Smooth muscle cell (in vitro differentiated cells): ENCODE measurements at regions not wholly inside any gene's neighbourhood (a gene's known extent, or its start where the extent isn't known, plus 50 kb on each side); places are given as distances from the start of the nearest gene placed in this dataset. TPM values are rescaled to one million over a fixed set of nuclear protein-coding genes. Genes with fewer than 3 reads are reported as not detected.

Source experiments
- DNase-seq: peaks from one replicate; lab custom pipeline; 2025; ENCODE audit not compliant: unreplicated experiment; lab: John Stamatoyannopoulos, UW
- H2AFZ ChIP-seq: fragments of 200-600 bp; sonication (generic); 2 replicates; pipeline ENCODE4 v1.6.0; 2016; ENCODE audit warnings: antibody characterized with exemption, low read depth, mild to moderate bottlenecking
- H3F3A ChIP-seq: fragments of 200-600 bp; sonication (generic); 2 replicates; pipeline ENCODE4 v1.6.0; 2017; ENCODE audit warnings: antibody characterized with exemption, low read depth
- H3K27ac ChIP-seq: fragments of 200-600 bp; sonication (generic); 2 replicates; pipeline ENCODE4 v1.5.1; 2016; ENCODE audit warnings: low read depth, mild to moderate bottlenecking
- H3K27me3 ChIP-seq: fragments of 200-600 bp; sonication (generic); 2 replicates; pipeline ENCODE4 v1.6.1; 2016; ENCODE audit warnings: low read depth, mild to moderate bottlenecking
- H3K36me3 ChIP-seq: fragments of 200-600 bp; sonication (generic); 2 replicates; pipeline ENCODE4 v1.5.1; 2016; ENCODE audit warnings: low read depth
- H3K4me1 ChIP-seq: fragments of 200-600 bp; sonication (generic); 2 replicates; pipeline ENCODE4 v1.5.1; 2016; ENCODE audit warnings: low read depth
- H3K4me2 ChIP-seq: fragments of 200-600 bp; sonication (generic); 2 replicates; pipeline ENCODE4 v1.6.0; 2016; ENCODE audit warnings: mild to moderate bottlenecking
- H3K4me3 ChIP-seq: fragments of 200-600 bp; sonication (generic); 2 replicates; pipeline ENCODE4 v1.5.1; 2016; ENCODE audit warnings: mild to moderate bottlenecking
- H3K79me2 ChIP-seq: fragments of 200-600 bp; sonication (generic); 2 replicates; pipeline ENCODE4 v1.6.0; 2016; ENCODE audit warnings: low read depth, mild to moderate bottlenecking
- H3K9ac ChIP-seq: fragments of 200-600 bp; sonication (generic); 2 replicates; pipeline ENCODE4 v1.6.0; 2016; ENCODE audit warnings: low read depth
- H3K9me3 ChIP-seq: fragments of 200-600 bp; sonication (generic); replicated peaks from 2 replicates; pipeline ENCODE4 v1.5.1; 2016; ENCODE audit warnings: low read depth
- H4K20me1 ChIP-seq: fragments of 200-600 bp; sonication (generic); 2 replicates; pipeline ENCODE4 v1.6.0; 2016; ENCODE audit warnings: low read depth
- CTCF ChIP-seq: fragments of 200-600 bp; sonication (generic); IDR thresholded peaks from 2 replicates; pipeline ENCODE4 v1.5.1; 2017; ENCODE audit warnings: borderline replicate concordance, mild to moderate bottlenecking, antibody characterized with exemption; ENCODE audit not compliant: insufficient read depth, poor library complexity, severe bottlenecking
- WGBS: methylation state at CpG from one replicate; pipeline ENCODE4 v1.1.7; 2016; ENCODE audit warnings: low lambda C conversion rate; 5-methylcytosine and 5-hydroxymethylcytosine counted together
- small RNA-seq: library from RNA; depleted of rRNA; stranded (forward); fragments of <200 nt; gene quantifications from one replicate; pipeline ENCODE3, GENCODE V24; 2014

GRCh38 chr4:79466621-79467020 lies 58.6 kb upstream of the GK2 start:
- H3K79me2 ChIP-seq, result no peaks in the 10 kb centered on the region
- no peak overlapping the region for H2AFZ ChIP-seq
- H4K20me1 ChIP-seq, result no peaks in the 10 kb centered on the region
- TF ChIP-seq CTCF, result no peak
- H3K9me3 ChIP-seq, result no peaks in the 10 kb centered on the region
- no peak for DNase-seq
- H3K27me3 ChIP-seq, result no peaks in the 10 kb centered on the region
- no peak overlapping the region for H3K4me3 ChIP-seq
- peaks cover 20% of the 10 kb centered on the region for H3K4me1 ChIP-seq
- no peaks in the 10 kb centered on the region for H3F3A ChIP-seq
- no peak overlapping the region for H3K27ac ChIP-seq
- no peak overlapping the region for H3K9ac ChIP-seq
- no peaks in the 10 kb centered on the region for H3K36me3 ChIP-seq
- H3K4me2 ChIP-seq, result no peak overlapping the region
- WGBS, result 41% methylated on average over 1 of the region's 1 CpG

Small RNAs in the stretch of these regions (small RNA-seq; reads per million reads assigned to genes)
- gene RF00072, result not detected
